ENCODE measurements at regions not wholly inside any gene's neighbourhood (a gene's known extent, or its start where the extent isn't known, plus 50 kb on each side); places are given as distances from the start of the nearest gene placed in this dataset.
"Not testable (repeated sequence)": the region's sequence is repeated elsewhere in the genome, so short reads cannot be mapped to it uniquely, and the experiment has no call there.

GRCh38 chr19:29001141-29001581 lies 211.8 kb downstream of the UQCRFS1 start:
- Mint-ChIP-seq H3K27ac (ENCODE audit: low read depth, unreplicated experiment) (no peak overlapping the region), H3K4me3 (ENCODE audit: unreplicated experiment) (no peak overlapping the region), H3K36me3 (ENCODE audit: insufficient read depth, unreplicated experiment) (no peaks in the 10 kb centered on the region), H3K9me3 (ENCODE audit: unreplicated experiment) (peaks cover 27% of the 10 kb centered on the region), H3K4me1 (ENCODE audit: insufficient read depth, unreplicated experiment) (no peaks in the 10 kb centered on the region), H3K27me3 (ENCODE audit: insufficient read depth, unreplicated experiment) (no peaks in the 10 kb centered on the region)
- POLR2A ChIA-PET = no interaction called here
- intact Hi-C loops (cut with micrococcal nuclease) = no loop called here
- CTCF ChIA-PET = no interaction called here
- no TSS peak for BruUV-seq (replicated peaks)
- TF ChIP-seq CTCF (IDR thresholded peaks at IDR 0.05; ENCODE audit: unreplicated experiment) = no peak
- DNase-seq (ENCODE audit: unreplicated experiment) = no peak

- Mint-ChIP-seq H3K4me3 (ENCODE audit: unreplicated experiment) (no peak overlapping the region), H3K36me3 (ENCODE audit: insufficient read depth, unreplicated experiment) (no peaks in the 10 kb centered on the region), H3K9me3 (ENCODE audit: unreplicated experiment) (peaks cover 17% of the 10 kb centered on the region), H3K27me3 (ENCODE audit: insufficient read depth, unreplicated experiment) (no peaks in the 10 kb centered on the region), H3K27ac (ENCODE audit: low read depth, unreplicated experiment) (no peak overlapping the region), H3K4me1 (ENCODE audit: insufficient read depth, unreplicated experiment) (no peaks in the 10 kb centered on the region)
- no TSS peak for BruUV-seq (replicated peaks)
- POLR2A ChIA-PET = no interaction called here
- CTCF ChIA-PET = no interaction called here
- intact Hi-C loops (cut with micrococcal nuclease) = no loop called here
- DNase-seq (ENCODE audit: unreplicated experiment) = no peak
- no peak for TF ChIP-seq CTCF (IDR thresholded peaks at IDR 0.05; ENCODE audit: unreplicated experiment)
These were observed 213.1 kb downstream of the UQCRFS1 start for GRCh38 chr19:28999724-29000433.

GRCh38 chr19:28998974-28999373 lies 214.0 kb downstream of the UQCRFS1 start:
- no peaks in the 10 kb centered on the region for H3K4me1 Mint-ChIP-seq (ENCODE audit: insufficient read depth, unreplicated experiment)
- no peaks in the 10 kb centered on the region for H3K36me3 Mint-ChIP-seq (ENCODE audit: insufficient read depth, unreplicated experiment)
- DNase-seq (ENCODE audit: unreplicated experiment) = no peak
- TF ChIP-seq CTCF (IDR thresholded peaks at IDR 0.05; ENCODE audit: unreplicated experiment) = no peak
- BruUV-seq (replicated peaks) = no TSS peak
- H3K9me3 Mint-ChIP-seq (ENCODE audit: unreplicated experiment) = peaks cover 16% of the 10 kb centered on the region
- ChIA-PET CTCF (interaction anchor here (0.6 kb wide), 1 partner anchor 176 kb away, joined by 6 read pairs; no protein-coding TSS in a partner anchor), POLR2A (no interaction called here)
- no peaks in the 10 kb centered on the region for H3K27me3 Mint-ChIP-seq (ENCODE audit: insufficient read depth, unreplicated experiment)
- no peak overlapping the region for H3K4me3 Mint-ChIP-seq (ENCODE audit: unreplicated experiment)
- H3K27ac Mint-ChIP-seq (ENCODE audit: low read depth, unreplicated experiment) = no peak overlapping the region
- intact Hi-C loops (cut with micrococcal nuclease) = no loop called here

GRCh38 chr19:28997866-28998265 lies 215.1 kb downstream of the UQCRFS1 start:
- CTCF ChIA-PET; DNase-seq (ENCODE audit: unreplicated experiment); BruUV-seq (replicated peaks); H3K4me3 Mint-ChIP-seq (ENCODE audit: unreplicated experiment); H3K27me3 Mint-ChIP-seq (ENCODE audit: insufficient read depth, unreplicated experiment); intact Hi-C loops (cut with micrococcal nuclease); H3K27ac Mint-ChIP-seq (ENCODE audit: low read depth, unreplicated experiment); POLR2A ChIA-PET; H3K4me1 Mint-ChIP-seq (ENCODE audit: insufficient read depth, unreplicated experiment); H3K36me3 Mint-ChIP-seq (ENCODE audit: insufficient read depth, unreplicated experiment): not testable (repeated sequence)
- H3K9me3 Mint-ChIP-seq (ENCODE audit: unreplicated experiment) = peaks cover 16% of the 10 kb centered on the region

- ChIA-PET CTCF (no interaction called here), POLR2A (no interaction called here)
- BruUV-seq (replicated peaks) = no TSS peak
- intact Hi-C loops (cut with micrococcal nuclease) = no loop called here
- Mint-ChIP-seq H3K4me1 (ENCODE audit: insufficient read depth, unreplicated experiment) (no peaks in the 10 kb centered on the region), H3K4me3 (ENCODE audit: unreplicated experiment) (no peak overlapping the region), H3K27ac (ENCODE audit: low read depth, unreplicated experiment) (no peak overlapping the region), H3K9me3 (ENCODE audit: unreplicated experiment) (peaks cover 30% of the 10 kb centered on the region), H3K36me3 (ENCODE audit: insufficient read depth, unreplicated experiment) (no peaks in the 10 kb centered on the region), H3K27me3 (ENCODE audit: insufficient read depth, unreplicated experiment) (no peaks in the 10 kb centered on the region)
- TF ChIP-seq CTCF (IDR thresholded peaks at IDR 0.05; ENCODE audit: unreplicated experiment) = no peak
- no peak for DNase-seq (ENCODE audit: unreplicated experiment)
These were observed 222.4 kb downstream of the UQCRFS1 start for GRCh38 chr19:28990522-28990921.
